HepG2 (cell line): ENCODE measurements at regions not wholly inside any gene's neighbourhood (a gene's known extent, or its start where the extent isn't known, plus 50 kb on each side); places are given as distances from the start of the nearest gene placed in this dataset.

ENCODE experiments used
- CC2D1A ChIP-seq: sonication (generic); formaldehyde crosslinking; IDR thresholded peaks from 2 replicates; pipeline ENCODE4 v1.8.1; 2023; ENCODE audit warnings: mild to moderate bottlenecking, missing genetic modification reagents
- MYC ChIP-seq: sonication (generic); formaldehyde crosslinking; IDR thresholded peaks from 2 replicates; pipeline ENCODE4 v1.9.0; 2021; ENCODE audit warnings: missing genetic modification reagents, borderline replicate concordance
- ZBTB21 ChIP-seq: sonication (generic); formaldehyde crosslinking; IDR thresholded peaks from 2 replicates; pipeline ENCODE4 v1.4.0; 2020; ENCODE audit warnings: missing genetic modification reagents
- ZMAT3 ChIP-seq: sonication (generic); formaldehyde crosslinking; conservative IDR thresholded peaks from 2 replicates; pipeline ENCODE4 v1.7.0; 2021; ENCODE audit warnings: missing genetic modification reagents
- TF ChIP-seq, protein P1 (sequence below), 2 experiments: sonication (generic) in 1 of 2; formaldehyde crosslinking in 1 of 2; IDR thresholded peaks; 2 replicates each; pipeline versions ENCODE4 v1.6.1 to v1.9.0; 2014 to 2022; ENCODE audit warnings: antibody characterized with exemption in 1 of 2, borderline replicate concordance in 1 of 2, inconsistent platforms in 1 of 2, low read depth in 1 of 2, missing genetic modification reagents in 1 of 2

DNA sequence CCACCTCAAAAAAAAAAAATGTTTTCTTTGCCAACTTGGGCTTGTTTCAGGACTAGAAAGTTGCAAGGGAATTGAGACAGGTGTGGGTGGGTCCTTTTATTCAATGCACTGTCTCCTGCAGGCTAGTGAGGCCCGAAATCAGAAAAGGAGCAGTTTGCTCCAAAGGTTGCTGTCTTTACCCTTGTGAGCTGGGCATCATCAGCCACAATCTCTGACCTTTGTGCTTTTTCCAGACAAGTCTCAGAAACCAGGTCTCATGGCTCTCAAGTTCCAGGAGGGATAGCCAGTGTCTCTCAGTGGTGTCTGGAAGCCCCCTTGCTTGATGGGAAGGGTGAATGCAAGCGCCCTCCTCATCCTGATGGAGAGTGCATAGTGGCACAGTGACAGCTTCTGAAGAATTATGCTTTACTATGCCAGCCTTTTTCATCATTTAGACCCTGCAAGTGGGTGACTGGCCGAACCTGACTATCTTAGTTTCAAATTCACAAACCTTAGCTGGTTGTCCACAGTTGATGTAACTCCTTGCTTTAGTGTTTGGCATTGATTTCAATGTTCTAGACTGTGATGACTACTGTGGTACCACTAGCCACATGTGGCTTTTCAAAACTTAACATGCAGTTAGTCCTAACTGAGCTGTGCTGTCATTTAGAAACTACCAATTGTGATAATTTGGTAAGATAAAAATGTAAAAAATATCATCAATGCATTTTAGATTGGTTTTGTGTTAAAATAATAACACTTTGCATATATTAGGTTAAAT lies 468.6 kb downstream of the GADD45G start:
- TF ChIP-seq ZBTB21, result no peak
- TF ChIP-seq, protein P1, sequence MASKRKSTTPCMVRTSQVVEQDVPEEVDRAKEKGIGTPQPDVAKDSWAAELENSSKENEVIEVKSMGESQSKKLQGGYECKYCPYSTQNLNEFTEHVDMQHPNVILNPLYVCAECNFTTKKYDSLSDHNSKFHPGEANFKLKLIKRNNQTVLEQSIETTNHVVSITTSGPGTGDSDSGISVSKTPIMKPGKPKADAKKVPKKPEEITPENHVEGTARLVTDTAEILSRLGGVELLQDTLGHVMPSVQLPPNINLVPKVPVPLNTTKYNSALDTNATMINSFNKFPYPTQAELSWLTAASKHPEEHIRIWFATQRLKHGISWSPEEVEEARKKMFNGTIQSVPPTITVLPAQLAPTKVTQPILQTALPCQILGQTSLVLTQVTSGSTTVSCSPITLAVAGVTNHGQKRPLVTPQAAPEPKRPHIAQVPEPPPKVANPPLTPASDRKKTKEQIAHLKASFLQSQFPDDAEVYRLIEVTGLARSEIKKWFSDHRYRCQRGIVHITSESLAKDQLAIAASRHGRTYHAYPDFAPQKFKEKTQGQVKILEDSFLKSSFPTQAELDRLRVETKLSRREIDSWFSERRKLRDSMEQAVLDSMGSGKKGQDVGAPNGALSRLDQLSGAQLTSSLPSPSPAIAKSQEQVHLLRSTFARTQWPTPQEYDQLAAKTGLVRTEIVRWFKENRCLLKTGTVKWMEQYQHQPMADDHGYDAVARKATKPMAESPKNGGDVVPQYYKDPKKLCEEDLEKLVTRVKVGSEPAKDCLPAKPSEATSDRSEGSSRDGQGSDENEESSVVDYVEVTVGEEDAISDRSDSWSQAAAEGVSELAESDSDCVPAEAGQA (IDR thresholded peaks at IDR 0.05; ENCODE audit: low read depth), result no peak
- TF ChIP-seq, protein P1 (CRISPR knock-in tag; IDR thresholded peaks at IDR 0.05; ENCODE audit: borderline replicate concordance), result no peak
- TF ChIP-seq CC2D1A (CRISPR knock-in tag), result no peak
- no peak for TF ChIP-seq ZMAT3 (CRISPR knock-in tag)
- TF ChIP-seq MYC (CRISPR knock-in tag), result no peak
